MM.1S (cell line): ENCODE measurements at regions not wholly inside any gene's neighbourhood (a gene's known extent, or its start where the extent isn't known, plus 50 kb on each side); places are given as distances from the start of the nearest gene placed in this dataset.

Experiments
- EZH2 ChIP-seq: fragments of 300-600 bp; sonication (generic); optimal IDR thresholded peaks from 2 replicates; pipeline ENCODE3; 2017; ENCODE audit warnings: low read depth, mild to moderate bottlenecking, antibody characterized with exemption, low read length, mixed read lengths
- EZH2phosphoT487 ChIP-seq: fragments of 300-600 bp; sonication (generic); IDR thresholded peaks from 2 replicates; pipeline ENCODE4 v1.6.1; 2018; ENCODE audit warnings: antibody characterized with exemption, low read length
- TF ChIP-seq, protein P1 (sequence below): fragments of 300-600 bp; sonication (generic); IDR thresholded peaks from 2 replicates; pipeline ENCODE4 v1.5.1; 2016; ENCODE audit warnings: antibody characterized with exemption, low read length, mixed read lengths

DNA sequence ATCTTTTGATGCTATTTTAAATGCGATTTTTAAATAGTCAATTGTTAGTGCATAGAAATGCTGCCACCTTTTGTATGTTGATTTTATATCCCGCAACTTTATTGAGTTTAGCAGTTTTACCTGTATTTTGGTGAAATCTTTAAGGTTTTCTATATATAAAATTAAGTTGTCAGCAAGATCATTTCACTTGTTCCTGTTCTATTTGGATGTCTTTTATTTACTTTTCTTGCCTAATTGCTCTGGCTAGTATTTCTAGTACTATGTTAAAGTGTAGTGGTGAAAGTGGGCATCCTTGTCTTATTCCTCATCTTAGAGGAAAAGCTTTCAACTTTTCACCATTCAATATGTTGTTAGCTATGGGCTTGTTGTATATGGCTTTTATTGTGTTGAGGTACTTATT, 813.3 kb upstream of the CELF2 start:
- TF ChIP-seq, protein P1, sequence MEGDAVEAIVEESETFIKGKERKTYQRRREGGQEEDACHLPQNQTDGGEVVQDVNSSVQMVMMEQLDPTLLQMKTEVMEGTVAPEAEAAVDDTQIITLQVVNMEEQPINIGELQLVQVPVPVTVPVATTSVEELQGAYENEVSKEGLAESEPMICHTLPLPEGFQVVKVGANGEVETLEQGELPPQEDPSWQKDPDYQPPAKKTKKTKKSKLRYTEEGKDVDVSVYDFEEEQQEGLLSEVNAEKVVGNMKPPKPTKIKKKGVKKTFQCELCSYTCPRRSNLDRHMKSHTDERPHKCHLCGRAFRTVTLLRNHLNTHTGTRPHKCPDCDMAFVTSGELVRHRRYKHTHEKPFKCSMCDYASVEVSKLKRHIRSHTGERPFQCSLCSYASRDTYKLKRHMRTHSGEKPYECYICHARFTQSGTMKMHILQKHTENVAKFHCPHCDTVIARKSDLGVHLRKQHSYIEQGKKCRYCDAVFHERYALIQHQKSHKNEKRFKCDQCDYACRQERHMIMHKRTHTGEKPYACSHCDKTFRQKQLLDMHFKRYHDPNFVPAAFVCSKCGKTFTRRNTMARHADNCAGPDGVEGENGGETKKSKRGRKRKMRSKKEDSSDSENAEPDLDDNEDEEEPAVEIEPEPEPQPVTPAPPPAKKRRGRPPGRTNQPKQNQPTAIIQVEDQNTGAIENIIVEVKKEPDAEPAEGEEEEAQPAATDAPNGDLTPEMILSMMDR = no peak
- no peak for TF ChIP-seq EZH2phosphoT487
- TF ChIP-seq EZH2 = no peak
